Left forelimb (tissue), 1 donor: ENCODE measurements at regions not wholly inside any gene's neighbourhood (a gene's known extent, or its start where the extent isn't known, plus 50 kb on each side); places are given as distances from the start of the nearest gene placed in this dataset.
"Not testable (repeated sequence)": the region's sequence is repeated elsewhere in the genome, so short reads cannot be mapped to it uniquely, and the experiment has no call there.

Experiments used
- DNase-seq: peaks from one replicate; pipeline ENCODE4 v3.0.0-alpha.2; 2018; ENCODE audit warnings: low spot score

GRCh38 chr7:126177782-126178181 lies 1075.0 kb downstream of the GRM8 start:
- no peak for DNase-seq

- no peak for DNase-seq
These were observed 1086.1 kb downstream of the GRM8 start for GRCh38 chr7:126166645-126167044.

DNA sequence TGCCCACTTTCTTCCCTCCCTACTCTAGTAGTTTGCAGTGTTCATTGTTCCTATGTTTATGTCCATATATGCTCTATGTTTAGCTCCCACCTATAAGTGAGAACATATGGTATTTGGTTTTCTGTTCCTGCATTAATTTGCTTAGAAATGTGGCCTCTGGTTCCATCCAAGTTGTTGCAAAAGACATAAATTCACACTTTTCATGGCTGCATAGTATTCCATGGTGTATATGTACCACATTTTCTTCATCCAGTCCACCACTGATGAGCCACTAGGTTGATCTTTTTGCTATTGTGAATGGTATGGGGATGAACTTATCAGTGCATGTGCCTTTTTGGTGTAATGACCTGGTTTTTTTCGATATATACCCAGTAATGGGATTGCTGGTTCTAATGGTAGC lies 1089.1 kb downstream of the GRM8 start:
- no peak for DNase-seq

- no peak for DNase-seq
These were observed 1095.3 kb downstream of the GRM8 start for GRCh38 chr7:126157391-126157790.

GRCh38 chr7:126150278-126150958 lies 1102.3 kb downstream of the GRM8 start:
- no peak for DNase-seq

DNA sequence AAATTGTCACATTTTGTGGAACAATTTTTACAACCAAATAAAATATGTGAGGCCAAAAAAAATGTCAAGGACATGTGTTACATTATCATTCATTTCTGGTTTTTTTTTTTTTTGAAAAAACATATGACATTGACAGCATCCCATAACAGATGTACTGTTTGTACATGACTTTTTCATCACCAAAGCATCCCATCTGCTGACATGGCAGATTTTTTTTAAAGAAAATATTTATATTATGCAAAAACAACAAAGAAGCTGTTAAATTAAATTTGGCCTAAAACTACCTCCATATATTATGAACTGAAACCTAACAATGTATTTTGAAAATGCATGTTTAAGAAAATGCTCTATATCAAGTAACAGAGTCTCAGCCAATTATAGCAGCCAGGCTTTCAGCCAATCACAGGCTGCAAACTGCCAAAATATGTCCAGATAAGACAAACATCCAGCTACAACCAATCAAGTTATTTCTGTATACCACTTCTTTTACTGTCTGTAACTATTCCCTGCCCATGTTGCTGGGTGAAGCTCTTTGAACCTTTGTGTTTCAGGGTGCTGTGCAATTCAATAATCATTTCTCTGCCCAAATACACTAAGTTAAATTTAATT lies 1111.8 kb downstream of the GRM8 start:
- no peak for DNase-seq

DNA sequence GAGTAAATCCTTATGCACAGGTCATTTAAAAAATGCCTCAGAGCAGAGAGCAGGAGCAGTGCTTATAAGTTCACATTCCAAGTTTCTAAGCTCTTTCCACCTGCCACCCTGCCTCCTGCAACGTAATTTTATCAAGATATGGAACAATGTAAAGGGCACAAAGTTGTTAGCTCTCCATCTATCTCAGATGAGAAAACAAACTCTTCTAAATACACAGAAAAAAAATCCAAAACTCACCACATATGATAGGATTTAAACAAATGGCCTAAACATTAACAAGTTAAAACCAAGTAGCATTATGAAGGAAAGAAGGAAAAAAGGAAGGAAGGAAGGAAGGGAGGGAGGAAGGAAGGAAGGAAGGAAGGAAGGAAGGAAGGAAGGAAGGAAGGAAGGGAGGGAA lies 1132.8 kb downstream of the GRM8 start:
- no peak for DNase-seq

- DNase-seq: no peak
These were observed 1149.2 kb downstream of the GRM8 start for GRCh38 chr7:126103582-126103981.

GRCh38 chr7:126083014-126083413 lies 1153.4 kb upstream of the POT1 start:
- no peak for DNase-seq

DNA sequence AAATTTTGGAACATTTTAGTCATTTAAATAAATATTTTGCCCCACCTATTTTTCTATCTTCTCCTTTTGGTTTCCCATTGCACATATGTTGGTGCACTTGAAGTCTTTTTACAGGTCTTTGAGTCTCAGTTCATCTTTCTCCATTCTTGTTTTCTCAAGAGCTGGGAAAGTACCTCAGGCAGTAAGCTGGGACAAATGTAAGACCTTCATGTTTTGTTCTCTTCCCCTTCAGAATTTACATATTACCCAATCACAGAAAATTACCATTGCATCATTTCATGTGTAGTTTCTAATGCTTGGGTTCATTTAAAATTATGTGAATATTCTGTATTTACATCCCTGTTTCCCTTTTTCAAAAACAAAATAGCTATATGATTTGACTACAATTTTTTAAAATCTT lies 1150.0 kb upstream of the POT1 start:
- DNase-seq: no peak

GRCh38 chr7:126079151-126079550 lies 1149.5 kb upstream of the POT1 start:
- DNase-seq: no peak

DNA sequence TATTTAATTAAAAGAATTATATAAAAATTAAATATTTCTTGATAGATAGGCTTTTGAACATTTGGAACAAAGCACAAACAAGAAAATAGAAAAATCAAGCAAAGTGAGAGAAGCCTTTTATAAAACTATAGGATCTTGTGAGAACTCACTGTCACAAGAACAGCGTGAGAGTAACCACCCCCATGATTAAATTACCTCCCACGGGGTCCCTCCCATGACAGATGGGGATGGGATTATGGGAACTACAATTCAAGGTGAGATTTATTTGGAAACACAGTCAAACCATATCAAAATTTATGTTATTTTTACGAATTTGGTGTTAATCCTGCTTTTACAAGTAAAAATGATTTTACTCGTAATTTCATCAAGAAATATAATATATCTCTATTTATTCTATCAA lies 1136.1 kb upstream of the POT1 start:
- DNase-seq: no peak

DNA sequence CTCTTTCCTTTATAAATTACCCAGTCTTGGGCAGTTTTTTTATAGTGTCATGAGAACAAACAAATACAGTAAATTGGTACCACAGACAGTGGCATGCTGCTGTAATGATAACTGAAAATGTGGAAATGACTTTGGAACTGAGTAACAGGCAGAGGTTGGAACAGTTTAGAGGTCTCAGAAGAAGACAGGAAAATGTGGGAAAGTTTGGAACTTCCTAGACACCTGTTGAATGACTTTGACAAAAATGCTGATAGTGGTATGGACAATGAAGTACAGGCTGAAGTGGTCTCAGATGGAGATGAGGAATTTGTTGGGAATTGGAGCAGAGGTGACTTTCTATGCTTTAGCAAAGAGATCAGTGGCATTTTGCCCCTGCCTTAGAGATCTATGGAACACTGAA lies 1128.4 kb upstream of the POT1 start:
- no peak for DNase-seq

GRCh38 chr7:126056613-126057012 lies 1127.0 kb upstream of the POT1 start:
- DNase-seq: not testable (repeated sequence)

DNA sequence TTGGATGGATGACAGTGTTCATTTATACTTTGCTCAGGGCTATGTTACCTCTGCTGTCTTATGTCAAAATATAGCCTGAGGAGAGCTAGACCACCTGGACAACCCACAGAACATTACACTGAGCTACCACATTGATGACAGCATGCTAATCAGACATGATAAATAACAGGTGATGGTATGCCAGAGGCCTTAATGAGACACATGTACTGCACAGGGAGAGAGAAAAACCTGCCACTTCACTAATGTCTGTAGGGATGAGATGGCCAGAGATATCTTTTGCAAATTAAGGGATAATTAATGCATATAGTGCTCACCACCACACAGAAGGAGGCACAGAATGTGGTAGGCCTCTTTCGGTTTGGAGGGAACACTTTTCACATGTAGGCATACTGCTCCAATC lies 1122.6 kb upstream of the POT1 start:
- no peak for DNase-seq

- DNase-seq: no peak
These were observed 1115.0 kb upstream of the POT1 start for GRCh38 chr7:126044662-126045061.

GRCh38 chr7:126041472-126041871 lies 1111.8 kb upstream of the POT1 start:
- DNase-seq: no peak

DNA sequence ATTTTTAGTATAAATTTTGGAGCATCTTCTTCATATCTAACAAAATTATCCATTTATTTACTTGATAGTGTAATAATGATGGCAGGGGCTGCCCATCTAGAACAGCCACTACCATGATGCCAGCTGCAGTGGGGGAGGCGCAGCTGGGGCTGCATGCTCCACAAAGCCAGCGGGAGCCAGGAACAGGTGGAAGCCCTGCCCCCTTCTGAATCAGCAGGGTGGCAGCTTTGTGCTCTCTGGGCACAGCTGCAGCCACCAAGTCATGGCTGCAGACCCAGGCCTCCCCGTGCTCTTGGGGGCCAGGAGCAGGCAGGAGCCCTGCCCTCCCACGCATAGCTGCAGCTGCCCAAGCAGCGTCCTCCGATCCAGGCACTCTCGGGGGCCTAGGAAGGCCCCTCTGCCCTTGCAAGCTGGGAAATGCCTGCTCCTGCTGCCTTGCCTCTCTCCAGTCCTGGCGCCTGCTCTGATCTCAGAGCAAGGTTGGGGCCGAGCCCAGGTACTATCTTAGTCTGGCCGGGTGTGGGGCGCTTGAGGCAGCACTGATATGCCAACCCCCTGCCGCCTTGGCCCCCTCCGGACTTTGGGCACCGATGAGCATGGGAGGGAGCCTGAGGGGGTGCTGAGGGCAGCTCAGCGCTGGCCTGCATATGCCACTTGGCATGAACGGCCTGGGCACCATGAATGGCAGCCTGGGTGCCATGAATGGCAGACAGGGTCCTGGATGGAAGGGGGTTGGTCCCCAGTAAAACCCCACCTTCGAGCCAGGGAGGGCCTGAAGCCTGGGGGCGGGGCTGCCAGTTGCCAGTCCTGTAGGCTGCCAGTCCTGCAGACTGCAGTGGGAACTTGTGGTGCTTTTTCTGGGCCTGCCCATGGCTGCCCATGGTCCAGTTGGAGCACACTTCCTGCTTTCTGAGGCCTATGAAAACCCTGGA lies 1110.8 kb upstream of the POT1 start:
- DNase-seq: no peak

GRCh38 chr7:126026421-126027088 lies 1096.9 kb upstream of the POT1 start:
- DNase-seq: no peak

- no peak for DNase-seq
These were observed 1092.8 kb upstream of the POT1 start for GRCh38 chr7:126022452-126022851.

DNA sequence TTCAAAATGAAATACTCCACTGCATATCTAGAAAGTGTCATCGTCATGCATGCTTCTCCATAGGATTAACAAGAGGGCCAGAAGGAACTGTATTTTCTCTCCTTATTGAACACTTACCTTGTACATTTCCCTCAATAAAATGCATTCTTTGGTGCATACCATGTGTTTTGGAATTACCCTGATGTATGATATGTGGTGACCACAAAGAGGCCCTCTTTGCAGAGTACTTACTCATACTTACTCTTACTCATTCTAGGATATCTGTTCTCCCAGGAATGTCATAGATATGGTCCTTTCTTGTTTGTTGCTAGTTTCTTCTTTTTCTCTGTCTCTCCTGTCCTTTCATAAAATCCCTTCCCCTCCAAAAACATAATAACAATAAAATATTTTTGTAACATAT lies 1087.1 kb upstream of the POT1 start:
- DNase-seq: no peak

- DNase-seq: no peak
These were observed 1075.4 kb upstream of the POT1 start for GRCh38 chr7:126005064-126005463.
